Tongue (tissue), 1 donor: ENCODE measurements at regions not wholly inside any gene's neighbourhood (a gene's known extent, or its start where the extent isn't known, plus 50 kb on each side); places are given as distances from the start of the nearest gene placed in this dataset.
"Not testable (repeated sequence)": the region's sequence is repeated elsewhere in the genome, so short reads cannot be mapped to it uniquely, and the experiment has no call there.

ENCODE experiments used
- DNase-seq: peaks from one replicate; pipeline ENCODE4 v3.0.0-alpha.2; 2015

DNA sequence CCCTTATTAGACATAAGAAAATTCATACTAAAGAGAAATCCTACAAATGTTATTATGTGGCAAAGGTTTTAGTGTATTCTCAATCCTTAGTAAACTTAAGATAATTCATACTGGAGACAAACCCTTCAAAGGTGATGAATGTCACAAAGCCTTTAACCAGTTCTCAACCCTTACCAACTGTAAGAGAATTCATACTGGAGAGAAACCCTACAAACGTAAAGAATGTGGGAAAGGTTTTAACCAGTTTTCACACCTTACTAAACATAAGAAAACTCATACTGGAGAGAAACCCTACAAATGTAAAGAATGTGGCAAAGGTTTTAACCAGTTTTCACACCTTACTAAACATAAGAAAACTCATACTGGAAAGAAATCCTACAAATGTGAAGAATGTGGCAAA, 93.2 kb downstream of the ZNF680 start:
- no peak for DNase-seq

DNA sequence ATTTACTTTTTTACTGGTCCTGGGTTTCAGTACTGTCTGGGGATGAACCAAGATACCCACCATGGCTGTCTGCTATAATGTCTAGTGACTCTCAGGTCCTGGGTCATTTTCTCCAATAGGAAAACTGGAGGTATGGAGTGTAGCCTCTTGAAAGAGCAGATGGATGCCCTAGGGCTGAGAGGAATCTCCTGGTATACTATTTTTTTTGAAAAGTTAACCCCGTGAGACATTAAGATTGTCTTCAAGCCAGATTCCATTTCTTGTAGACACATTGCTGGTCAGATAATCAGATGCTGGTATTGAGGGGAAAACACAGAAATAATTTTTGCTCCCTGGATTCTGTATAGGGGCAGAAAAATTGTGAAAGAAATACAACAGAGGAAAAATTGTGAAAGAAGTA, 97.3 kb downstream of the ZNF680 start:
- DNase-seq = no peak

- DNase-seq = peak; percentile 74
Measured at GRCh38 chr7:64463636-64464375, 99.1 kb downstream of the ZNF680 start.

DNA sequence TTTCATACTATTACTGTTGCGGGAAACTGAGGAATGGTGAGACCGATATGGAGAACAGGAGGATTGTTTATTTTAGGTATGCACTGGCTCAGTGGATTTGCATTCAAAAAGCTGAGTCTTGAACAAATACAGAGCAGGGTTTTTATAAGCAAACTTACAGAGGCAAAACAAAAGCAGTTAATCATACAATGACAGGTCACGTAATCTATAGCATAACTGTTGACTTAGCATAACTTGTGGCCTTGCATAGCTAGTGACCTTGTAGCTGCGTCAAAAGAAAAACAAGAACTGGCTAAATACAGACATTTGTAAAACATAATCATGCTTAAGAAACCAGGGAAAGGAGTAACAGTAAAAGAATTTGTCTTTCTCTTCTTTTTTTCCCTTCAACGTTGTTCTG, 103.0 kb downstream of the ZNF680 start:
- not testable (repeated sequence) for DNase-seq

DNA sequence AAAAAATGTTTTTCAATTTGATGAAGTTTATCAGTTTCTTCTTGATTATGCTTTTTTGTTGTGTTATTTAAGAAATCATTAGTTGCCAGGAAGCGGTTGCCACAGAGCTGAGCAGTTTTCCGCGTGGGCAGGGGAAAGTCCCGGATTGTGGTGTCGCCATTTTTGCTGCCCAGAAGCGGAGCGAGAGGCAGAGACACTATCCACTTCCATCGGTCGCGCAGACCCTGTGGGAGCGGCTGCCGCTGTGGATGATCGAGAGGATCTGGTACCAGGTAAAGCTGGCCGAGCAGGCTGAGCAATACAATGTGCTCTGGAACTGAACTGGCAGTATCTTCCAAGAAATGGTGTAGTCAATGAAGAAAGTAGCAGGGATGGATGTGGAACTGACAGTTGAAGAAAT, 119.8 kb downstream of the ZNF736 start:
- no peak for DNase-seq

DNA sequence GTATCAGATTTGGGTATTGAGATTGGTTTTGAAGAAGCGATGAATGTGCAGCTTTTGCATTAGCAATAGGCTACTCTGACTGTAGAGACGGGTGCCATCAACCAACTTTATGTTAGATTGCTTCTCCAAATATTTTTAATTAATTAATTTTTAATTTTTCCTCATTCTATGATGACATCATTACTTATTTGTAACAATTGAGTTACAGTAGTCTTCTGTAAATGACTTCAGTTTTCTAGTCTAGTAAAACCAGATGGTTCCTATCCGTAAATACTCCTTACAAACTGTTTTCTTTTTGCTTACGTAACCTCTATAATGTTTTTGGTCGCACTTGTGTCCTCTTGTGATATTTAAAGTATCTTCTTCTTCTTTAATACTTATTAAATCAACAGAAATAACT, 118.1 kb downstream of the ZNF736 start:
- DNase-seq = no peak

DNA sequence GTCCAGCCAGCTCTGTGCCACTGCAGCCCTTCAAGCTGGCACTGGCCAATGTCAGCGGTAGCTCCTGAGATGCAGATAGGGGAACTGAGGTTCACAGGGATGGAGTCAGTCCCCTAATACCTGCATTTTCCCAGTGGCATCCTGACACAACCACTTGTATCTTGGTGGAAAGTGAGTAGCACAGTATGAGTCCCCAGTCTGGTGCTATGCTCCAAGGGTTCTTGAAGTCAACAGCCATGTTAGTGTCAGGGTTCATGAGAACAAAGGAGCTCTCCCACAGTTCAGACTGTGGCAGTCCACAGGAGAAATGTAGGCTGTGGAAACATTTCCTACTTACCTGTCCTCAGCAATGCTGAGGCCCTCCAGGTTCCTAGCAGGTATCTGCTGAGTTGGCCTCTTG, 115.5 kb downstream of the ZNF736 start:
- DNase-seq = no peak

- not testable (repeated sequence) for DNase-seq
Measured at GRCh38 chr7:64425436-64425835, 111.7 kb downstream of the ZNF736 start.

DNA sequence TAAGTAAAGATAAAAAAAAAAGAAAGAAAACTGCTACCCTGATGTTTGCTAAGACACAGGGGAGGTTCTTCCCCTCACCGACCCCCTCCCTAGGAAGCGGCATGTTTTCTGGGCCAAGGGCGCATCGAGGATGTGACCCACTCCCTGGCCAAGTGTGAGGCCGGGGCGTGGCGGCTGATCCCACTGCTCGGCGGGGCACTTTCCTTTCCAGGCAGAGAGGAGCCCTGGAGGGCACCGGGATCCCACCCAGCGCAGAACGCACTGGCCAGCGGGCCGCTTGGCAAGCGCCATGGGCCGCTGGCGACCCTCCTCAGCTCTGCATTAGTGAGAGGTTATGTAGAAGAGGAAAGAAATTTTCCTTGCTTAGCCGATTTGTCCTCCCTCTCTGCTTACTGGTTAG, 93.4 kb downstream of the ZNF736 start:
- no peak for DNase-seq
